Fibroblast of the aortic adventitia (primary cell): ENCODE measurements at regions not wholly inside any gene's neighbourhood (a gene's known extent, or its start where the extent isn't known, plus 50 kb on each side); places are given as distances from the start of the nearest gene placed in this dataset.

Experiments
- DNase-seq: peaks from one replicate; pipeline ENCODE4 v3.0.0-alpha.2; 2010; ENCODE audit warnings: low read depth
- H3K4me3 ChIP-seq: 2 replicates; pipeline ENCODE4 v1.5.1; 2011; ENCODE audit warnings: low read depth, mild to moderate bottlenecking, control low read depth, low read length, moderate library complexity
- TF ChIP-seq, protein P1 (sequence below): IDR thresholded peaks from 2 replicates; pipeline ENCODE4 v1.5.1; 2011; ENCODE audit warnings: mild to moderate bottlenecking, low read length, control low read depth, inconsistent platforms; ENCODE audit not compliant: insufficient read depth

DNA sequence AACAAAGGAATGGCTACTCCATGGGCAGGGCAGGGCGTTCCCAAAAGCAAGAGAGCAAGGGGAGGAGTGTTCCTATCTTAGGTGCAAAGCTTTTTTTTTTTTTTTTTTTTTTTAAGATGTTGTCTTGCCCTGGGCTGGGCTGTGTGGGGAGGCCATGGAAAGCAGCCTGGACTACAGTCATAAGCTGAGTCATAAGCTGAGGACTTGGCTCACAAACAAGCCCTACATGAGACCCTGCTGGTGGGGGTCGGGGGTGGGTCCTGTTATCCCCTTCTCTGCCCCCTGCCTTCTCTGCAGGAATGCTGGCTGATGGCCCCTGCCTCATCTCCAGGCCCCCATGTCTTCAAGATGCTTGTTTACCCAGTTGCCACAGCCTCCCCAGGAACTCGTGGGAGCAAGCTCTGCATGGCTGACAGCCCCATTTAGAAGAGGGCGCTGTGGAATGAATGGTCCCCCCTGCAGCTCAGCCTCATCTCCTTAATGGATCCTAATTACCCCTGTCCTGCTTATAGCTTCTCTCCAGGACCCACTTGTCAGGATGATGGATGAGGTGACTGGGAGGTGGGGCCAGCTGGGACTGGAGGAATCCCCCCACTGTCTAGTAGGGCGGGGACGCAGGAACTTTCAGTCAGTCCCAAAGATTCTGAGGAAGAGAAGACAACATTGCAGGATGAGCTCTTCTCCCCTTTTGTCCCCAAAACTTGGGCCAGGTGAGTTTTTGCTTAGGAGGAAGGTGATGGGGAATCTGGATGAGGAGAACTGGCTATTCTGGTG, 340.8 kb upstream of the PODXL start:
- no peak overlapping the region for H3K4me3 ChIP-seq
- TF ChIP-seq, protein P1, sequence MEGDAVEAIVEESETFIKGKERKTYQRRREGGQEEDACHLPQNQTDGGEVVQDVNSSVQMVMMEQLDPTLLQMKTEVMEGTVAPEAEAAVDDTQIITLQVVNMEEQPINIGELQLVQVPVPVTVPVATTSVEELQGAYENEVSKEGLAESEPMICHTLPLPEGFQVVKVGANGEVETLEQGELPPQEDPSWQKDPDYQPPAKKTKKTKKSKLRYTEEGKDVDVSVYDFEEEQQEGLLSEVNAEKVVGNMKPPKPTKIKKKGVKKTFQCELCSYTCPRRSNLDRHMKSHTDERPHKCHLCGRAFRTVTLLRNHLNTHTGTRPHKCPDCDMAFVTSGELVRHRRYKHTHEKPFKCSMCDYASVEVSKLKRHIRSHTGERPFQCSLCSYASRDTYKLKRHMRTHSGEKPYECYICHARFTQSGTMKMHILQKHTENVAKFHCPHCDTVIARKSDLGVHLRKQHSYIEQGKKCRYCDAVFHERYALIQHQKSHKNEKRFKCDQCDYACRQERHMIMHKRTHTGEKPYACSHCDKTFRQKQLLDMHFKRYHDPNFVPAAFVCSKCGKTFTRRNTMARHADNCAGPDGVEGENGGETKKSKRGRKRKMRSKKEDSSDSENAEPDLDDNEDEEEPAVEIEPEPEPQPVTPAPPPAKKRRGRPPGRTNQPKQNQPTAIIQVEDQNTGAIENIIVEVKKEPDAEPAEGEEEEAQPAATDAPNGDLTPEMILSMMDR, result no peak
- DNase-seq, result peak; percentile 83

DNA sequence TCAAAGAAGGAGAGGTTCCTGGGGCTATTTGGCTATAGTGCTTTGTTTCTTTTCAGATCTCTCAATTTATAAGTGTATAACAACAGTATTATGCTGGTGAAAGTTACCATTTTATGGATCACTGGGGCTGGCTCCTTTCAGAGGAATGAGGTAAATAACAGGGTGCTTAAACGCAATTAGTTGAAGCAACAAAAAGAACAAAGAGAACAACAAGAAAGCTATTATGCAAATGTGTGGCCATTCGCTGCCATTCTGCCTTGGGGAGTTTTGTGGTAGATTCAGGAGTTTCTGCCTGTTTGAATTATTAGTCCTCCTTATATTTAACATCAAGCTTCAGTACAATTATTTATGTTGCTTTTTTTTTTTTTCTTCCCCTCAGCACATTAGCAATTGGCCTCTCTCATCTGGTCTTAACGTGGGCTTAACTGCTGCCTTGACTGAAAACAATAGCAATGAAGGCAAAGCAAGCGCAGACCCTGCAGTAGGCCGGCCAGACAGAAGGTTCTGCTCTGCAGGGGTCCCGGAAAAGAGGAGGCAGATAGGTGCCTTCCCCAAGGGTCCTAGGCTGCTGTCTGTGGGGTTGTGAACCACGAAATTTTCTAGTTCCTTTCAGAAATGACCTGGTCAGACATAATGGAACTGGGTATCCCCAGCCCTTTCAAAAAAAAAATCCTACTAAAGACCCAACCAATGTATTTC, 339.9 kb upstream of the PODXL start:
- no peak overlapping the region for H3K4me3 ChIP-seq
- DNase-seq, result no peak
- TF ChIP-seq, protein P1, result no peak

DNA sequence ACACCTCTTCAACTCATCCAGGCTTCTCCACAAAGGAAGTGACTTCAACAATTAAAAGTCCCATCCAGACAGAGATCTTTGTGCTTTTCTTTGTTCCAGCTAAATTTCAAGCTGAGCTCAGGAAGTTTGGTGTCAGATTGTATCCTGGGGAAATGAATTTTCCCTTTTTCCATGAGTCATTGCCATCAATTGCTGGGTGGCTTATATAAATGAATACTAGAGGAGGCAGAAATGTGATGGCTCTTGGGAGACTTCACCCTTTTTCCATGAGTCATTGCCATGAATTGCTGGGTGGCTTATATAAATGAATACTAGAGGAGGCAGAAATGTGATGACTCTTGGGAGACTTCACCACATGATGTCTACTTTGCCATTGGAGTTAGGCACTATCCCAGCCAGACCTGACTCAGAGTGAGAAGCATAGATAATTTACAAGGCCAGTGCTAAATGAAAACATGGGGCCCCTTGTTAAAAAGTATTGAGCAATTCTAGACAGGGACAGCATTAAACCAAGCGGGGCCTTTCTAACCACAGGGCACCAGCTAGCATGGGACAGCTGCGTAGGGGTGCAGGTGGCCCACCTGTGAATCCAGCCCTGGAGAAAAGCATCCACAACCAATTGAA, 339.2 kb upstream of the PODXL start:
- peak; percentile 98 for DNase-seq
- no peak overlapping the region for H3K4me3 ChIP-seq
- TF ChIP-seq, protein P1, result no peak

DNA sequence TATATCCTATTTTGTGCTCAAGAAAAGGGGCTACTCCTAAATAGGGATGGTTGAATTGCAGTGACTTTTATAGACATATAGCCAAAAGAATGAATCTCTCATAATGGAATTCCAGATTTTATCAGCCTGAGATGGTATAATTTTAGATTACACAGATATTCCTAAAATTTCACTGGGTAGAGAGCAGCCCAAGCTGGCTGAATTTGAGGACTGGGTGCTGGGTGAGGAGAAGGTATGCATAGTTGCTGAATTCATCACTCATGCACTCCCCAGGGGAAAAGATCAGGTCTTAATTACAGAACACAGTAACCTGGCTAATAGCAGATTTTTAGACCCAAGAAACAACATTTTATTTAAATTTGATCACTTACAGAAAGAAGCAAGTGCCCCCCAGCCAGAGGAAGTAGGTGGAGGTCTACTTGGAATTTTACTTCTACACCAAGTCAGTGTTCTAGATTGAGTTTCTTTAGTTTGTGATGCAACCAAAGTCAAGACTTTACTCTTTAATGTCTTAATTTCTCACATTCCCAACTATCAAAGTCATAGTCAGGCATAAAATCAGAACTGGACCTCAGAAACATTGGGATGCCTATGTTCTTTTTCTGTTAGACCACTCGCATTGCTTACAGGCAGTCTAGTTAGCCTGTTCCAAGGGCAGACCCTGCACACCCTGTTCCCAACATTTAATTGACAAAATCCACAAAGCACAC, 337.4 kb upstream of the PODXL start:
- peak; percentile 51 for DNase-seq
- TF ChIP-seq, protein P1, result no peak

DNA sequence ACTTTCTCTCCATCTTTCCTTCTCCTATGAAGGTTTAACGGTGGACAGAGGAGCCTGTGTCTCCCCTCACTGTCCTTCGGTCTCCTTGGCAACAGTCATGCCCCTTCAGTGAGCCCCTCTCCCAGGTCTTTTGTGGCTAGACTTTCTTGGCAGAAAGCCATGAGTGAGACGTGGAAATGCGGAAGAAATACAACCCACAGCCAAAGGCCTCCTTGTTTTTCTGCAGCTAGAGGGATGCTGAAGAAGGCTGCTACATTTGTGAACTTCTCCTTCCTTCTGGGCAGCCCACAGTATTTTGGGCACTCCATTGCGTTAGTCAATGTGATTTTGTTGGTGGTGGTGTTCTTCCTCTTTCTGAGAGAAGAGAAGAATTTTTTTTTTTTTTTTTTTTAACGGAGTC, 333.7 kb upstream of the PODXL start:
- TF ChIP-seq, protein P1, result no peak
- no peak overlapping the region for H3K4me3 ChIP-seq
- no peak for DNase-seq

More for the DNA sequence above, 337.4 kb upstream of the PODXL start:
- no peak overlapping the region for H3K4me3 ChIP-seq

DNA sequence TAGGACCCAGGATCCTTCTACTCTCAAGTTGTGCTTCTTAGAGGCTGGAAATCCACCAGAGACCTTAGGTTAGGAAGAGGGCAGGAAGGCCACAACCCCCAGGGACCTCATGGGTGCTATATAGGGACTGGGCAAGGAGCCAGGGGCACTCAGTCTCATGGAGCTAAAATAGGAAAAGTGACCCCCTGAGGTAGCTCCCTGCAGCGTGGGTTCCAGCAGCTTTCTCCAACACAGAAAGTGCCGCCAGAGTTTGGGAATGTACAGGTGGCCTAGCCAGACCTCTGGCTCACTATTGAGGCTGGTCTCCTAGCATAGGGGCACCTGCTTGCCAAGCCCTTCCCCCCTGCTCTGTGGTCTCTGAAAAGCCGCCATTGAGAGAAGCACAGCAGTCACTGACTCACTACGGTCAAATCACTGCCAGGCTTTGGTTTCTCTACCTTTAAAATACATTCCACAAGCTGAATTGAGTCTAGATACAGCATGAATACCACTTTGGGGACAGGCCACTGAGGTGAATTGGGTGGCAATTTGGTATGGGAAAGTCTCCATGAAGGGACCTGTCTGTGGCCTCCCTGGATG, 333.2 kb upstream of the PODXL start:
- TF ChIP-seq, protein P1, result no peak
- no peak for DNase-seq
- no peak overlapping the region for H3K4me3 ChIP-seq
